ENCODE measurements at regions not wholly inside any gene's neighbourhood (a gene's known extent, or its start where the extent isn't known, plus 50 kb on each side); places are given as distances from the start of the nearest gene placed in this dataset.

DNA sequence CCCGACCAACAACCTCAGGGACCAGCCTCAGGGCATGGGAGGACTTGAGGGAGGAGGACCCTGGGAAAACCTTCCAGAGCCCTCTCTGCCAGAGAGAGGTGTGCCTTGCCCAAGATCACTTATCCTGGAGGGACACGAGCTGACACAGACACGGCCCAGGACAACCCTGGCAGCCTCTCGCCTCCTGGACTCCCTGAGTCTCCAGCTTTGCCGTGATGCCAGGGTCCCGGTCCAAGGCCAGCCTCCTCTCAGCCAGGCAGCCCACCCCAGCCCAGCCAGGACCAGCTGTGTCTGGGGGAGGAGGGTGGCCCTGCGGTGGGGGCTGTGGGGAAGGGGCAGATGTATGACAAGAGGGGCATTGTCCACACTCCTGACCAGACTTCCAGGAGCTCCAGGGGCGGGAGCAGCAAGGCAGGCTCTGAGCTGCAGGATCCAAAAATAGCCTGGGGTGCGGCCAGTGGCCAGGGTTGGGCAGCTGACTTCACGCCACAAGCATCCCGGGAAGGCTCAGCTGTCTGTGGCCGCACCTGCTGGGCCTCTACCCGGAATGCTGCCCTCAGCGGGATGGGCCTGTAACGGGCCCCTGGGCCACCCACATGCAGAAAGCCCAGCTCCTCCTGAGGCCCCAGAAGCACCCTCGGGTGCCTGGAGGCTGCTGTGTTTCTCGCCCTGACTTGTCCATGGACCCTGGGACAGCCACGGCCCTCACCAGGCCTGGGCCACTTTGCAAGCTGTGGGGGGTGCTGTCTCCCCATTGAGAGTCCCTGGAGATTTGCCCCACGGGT, 65.5 kb upstream of the GPC1 start:
- TF ChIP-seq, protein P1, sequence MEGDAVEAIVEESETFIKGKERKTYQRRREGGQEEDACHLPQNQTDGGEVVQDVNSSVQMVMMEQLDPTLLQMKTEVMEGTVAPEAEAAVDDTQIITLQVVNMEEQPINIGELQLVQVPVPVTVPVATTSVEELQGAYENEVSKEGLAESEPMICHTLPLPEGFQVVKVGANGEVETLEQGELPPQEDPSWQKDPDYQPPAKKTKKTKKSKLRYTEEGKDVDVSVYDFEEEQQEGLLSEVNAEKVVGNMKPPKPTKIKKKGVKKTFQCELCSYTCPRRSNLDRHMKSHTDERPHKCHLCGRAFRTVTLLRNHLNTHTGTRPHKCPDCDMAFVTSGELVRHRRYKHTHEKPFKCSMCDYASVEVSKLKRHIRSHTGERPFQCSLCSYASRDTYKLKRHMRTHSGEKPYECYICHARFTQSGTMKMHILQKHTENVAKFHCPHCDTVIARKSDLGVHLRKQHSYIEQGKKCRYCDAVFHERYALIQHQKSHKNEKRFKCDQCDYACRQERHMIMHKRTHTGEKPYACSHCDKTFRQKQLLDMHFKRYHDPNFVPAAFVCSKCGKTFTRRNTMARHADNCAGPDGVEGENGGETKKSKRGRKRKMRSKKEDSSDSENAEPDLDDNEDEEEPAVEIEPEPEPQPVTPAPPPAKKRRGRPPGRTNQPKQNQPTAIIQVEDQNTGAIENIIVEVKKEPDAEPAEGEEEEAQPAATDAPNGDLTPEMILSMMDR (IDR thresholded peaks at IDR 0.05): no peak
- DNase-seq (ENCODE audit: low spot score) (no peak), ATAC-seq (ENCODE audit: low FRiP score) (peak; percentile 76)

DNA sequence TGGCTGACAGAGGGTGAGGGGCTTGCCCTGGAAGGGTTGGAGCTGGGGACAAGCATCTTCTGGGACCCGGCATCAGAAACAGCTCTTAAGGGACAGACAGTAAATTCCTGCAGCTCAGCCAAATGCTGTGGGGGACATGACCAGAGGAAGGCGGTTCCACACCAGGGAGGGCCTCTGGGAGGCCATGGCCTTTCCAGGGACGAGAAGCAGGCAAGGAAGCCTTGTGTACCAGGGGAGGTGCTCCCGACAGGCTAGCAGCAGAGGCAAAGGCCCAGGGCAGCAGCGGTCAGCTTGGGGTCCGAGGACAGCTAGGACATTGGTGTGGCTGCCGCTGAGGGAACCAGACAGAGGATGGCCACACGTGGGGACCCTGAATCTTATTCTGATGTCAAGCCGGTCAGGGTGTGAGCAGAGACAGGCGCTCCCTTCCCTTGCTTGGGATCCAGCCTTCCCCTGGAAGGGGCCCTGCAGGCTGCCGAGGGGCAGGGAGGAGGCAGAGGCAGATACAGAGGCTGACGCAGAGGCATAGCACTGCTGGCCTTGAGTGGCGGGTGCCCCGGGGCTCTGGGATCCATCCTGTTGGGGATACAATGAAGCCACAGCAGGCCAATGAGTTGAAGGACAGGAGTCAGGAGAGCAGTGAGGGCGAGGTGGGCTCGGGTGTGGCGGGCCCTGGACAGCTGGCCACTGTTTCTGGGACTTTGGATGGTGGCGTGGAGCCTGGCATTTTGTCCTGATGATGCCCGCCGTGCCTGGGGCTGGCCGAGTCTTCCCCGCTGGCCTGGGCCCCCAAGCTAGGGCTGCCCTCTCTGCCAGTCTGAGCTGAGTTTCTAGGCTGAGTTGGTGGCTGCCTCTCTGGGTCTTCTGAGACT, 64.1 kb upstream of the GPC1 start:
- no peak for ATAC-seq (ENCODE audit: low FRiP score)
- TF ChIP-seq, protein P1 (IDR thresholded peaks at IDR 0.05): no peak
- no peak for DNase-seq (ENCODE audit: low spot score)

DNA sequence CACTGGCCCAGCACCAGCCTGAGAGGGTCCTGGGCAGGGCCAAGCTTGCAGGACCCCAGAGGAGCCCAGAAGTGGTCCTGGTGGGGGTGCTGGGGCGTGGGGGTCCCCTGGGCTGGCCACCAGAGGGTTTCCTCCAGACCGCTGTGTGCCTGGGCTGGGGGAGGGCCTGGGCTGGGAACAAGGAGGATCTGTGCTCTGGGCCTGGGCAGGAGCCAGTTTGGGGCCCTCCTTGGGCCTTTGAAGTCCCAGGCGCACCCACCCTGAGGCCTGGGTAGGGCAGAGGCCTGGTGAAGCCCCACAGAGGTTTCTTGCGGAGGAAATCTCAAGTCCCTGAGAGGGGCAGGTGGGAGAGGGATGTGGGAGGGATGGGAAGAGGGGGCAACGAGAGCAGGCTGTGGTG, 63.4 kb upstream of the GPC1 start:
- DNase-seq (ENCODE audit: low spot score) (no peak), ATAC-seq (ENCODE audit: low FRiP score) (no peak)
- TF ChIP-seq, protein P1 (IDR thresholded peaks at IDR 0.05): no peak

DNA sequence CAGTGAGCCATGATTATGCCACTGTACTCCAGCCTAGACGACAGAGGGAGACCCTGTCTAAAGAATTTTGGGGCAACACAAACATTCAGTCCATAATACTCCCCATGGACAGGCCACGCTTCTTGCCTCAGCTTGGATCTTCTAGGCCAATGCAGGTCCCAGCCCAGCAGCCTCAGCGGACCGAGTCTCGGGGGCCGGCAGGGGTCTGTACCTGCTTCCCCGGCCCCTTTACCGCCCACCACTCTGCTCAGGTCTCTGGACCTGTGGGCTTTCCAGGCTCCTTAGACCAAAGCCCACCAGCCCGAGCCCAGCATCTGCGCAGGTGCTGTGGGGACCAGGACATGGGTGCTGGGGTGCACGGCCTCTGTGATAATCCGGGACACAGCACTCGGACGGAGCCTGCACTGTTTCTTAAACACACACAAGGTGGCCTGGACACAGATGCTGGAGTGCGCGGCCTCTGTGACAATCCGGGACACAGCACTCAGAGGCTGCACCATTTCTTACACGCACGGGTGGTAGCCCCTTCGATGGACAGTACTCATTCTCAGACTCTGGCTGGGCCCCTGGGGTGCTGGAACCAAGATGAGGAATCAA, 62.1 kb upstream of the GPC1 start:
- DNase-seq (ENCODE audit: low spot score): no peak
- TF ChIP-seq, protein P1 (IDR thresholded peaks at IDR 0.05): no peak

DNA sequence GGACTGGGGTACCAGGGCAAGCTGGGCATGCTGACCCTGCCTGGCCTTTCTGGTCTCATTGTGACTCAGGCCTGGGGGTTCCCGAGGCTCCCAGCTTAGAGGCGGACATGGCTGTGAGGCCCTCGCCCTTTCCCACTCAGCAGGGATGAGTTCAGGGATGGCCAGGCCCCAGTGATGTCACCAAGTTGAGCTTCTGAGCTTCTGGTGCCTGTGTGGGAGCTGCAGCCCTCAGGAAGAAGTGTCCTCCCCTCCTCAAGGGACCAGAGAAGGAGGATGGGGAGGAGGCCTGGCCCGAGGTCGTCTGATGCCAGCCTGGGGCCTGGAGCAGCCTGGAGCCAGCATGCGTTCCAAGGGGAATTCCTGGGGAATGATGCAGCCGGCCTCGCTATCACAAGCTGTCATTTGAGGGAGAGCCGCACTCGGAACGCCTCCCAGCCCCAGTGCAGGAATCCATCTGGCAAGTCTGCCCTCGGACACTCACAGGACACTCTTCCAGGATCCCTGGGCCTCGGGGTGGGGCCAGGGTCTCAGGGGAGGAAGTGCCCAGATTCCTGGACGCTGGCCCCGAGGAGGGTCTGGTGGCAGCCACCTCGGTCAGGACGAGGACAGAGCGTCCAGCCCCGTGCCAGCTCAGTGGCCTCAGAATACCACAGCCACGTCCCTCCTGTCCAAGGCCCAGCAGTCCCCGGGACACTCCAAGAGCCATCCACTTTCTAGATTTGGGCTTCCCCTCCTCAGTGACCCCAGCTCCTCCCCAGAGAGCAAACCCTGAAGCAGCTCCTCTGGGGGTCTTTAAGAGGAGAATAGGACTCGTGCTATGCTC, 61.2 kb upstream of the GPC1 start:
- ATAC-seq (ENCODE audit: low FRiP score): peak; percentile 77
- peak; percentile 38 for DNase-seq (ENCODE audit: low spot score)
- TF ChIP-seq, protein P1 (IDR thresholded peaks at IDR 0.05): no peak

More for the DNA sequence above, 62.1 kb upstream of the GPC1 start:
- ATAC-seq (ENCODE audit: low FRiP score): no peak

DNA sequence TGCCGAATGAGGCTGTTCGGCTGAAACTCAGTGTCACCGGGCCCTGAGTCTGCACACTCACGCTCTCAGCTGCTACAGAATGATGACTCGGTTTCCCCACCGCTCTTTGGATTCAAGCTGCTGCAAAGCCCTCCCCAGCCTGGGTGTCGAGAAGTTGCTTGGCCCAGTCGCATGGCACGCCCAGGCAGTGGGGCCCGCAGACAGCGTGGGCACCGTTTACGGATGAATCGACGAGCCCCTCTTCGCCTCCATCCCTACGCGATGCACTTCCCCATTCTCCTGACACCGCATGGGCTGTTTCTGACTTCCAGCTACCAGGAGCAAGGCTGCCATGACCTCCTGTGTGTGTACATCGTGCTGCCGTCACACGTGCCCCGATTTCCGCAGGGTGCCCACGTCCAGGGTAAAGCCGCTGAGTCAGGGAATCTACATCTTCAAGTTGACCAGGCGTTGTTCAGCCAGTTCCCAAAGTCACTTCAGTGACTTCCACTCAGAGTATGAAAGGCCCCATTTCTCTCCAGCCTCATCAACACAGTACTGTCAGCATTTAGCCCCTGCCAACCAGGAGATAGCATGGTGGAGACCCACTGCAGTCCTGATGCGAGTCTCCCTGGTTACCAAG, 60.3 kb upstream of the GPC1 start:
- ATAC-seq (ENCODE audit: low FRiP score): no peak
- TF ChIP-seq, protein P1 (IDR thresholded peaks at IDR 0.05): no peak

More for the DNA sequence above, 60.3 kb upstream of the GPC1 start:
- no peak for DNase-seq (ENCODE audit: low spot score)

Measured in omental fat pad (tissue), 3 donors.